Inflammatory macrophage (primary cell): ENCODE measurements at regions not wholly inside any gene's neighbourhood (a gene's known extent, or its start where the extent isn't known, plus 50 kb on each side); places are given as distances from the start of the nearest gene placed in this dataset.
"Not testable (repeated sequence)": the region's sequence is repeated elsewhere in the genome, so short reads cannot be mapped to it uniquely, and the experiment has no call there.

Source experiments
- DNase-seq, 2 donors: peaks; one replicate each; pipeline ENCODE4 v3.0.0-alpha.2; 2020 to 2022

GRCh38 chr13:83214452-83214851 lies 667.8 kb downstream of the SLITRK1 start:
- no peak for DNase-seq

DNA sequence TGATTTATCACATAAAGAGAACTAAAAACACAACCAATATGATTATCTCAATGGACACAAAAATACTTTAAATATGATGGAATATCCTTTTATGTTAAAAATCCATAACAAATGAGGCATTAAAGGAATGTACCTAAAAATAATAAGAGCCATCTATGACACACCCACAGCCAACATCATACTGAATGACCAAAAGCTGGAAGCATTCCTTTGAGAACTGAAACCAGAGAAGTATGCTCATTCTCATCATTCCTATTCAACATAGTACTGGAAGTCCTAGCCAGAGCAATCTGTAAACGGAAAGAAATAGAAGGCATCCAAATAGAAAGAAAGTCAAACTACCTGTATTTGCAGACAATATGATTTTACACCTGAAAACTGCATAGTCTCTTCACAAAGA lies 671.0 kb downstream of the SLITRK1 start:
- DNase-seq, result no peak

DNA sequence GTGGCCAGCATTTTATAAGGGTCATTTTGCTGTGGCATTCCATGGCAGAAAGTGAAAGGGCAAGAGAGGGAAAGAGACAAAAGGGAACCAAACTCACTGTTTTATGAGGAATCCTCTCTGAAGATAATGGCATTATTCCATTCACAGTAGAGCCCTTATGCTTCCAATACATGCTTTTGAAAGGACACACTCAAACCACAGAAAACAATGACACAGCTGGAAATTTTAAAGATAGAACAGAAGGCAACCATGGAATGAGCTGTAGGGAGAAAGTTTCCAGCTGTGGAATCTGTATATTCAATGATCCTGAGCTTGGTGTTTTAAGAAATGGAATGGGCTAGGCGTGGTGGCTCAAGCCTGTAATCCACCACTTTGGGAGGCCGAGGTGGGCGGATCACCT lies 677.4 kb downstream of the SLITRK1 start:
- DNase-seq, result no peak

- no peak for DNase-seq
These were observed 680.8 kb downstream of the SLITRK1 start for GRCh38 chr13:83201506-83201905.

DNA sequence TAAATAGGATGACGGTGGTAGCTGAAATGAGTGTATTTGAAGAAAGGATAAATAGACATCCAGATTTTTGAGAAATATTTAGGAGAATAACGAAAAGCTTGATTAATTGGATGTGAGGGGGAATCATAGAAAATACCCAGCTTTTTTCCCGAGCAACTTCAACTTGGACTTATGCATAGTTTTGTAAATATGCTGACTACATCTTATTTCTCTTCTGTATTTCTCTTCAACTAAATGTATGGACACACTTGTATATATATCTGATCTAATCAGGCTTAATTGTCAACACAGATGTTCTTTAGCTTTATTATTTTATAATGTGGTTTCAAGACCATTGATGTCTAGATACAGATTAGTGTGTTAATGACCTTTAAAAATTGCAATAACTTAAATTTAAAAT lies 685.0 kb downstream of the SLITRK1 start:
- DNase-seq, result no peak

DNA sequence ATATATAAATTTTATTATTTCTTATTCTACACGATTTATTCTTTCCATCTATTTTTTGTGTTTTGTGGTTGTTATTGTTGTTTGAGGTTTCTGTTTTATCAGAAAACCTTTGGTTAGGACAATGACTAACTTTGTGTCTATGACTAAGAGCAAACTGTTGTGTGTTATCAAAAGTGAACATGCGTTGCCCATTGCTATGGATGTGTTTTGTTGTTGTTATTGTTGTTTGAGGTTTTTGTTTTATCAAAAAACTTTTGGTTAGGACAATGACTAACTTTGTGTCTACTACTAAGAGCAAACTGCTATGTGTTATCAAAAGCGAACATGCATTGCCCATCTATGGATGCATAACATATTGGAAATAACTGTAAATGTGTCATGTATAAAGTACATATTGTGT lies 692.3 kb downstream of the SLITRK1 start:
- DNase-seq, result no peak

DNA sequence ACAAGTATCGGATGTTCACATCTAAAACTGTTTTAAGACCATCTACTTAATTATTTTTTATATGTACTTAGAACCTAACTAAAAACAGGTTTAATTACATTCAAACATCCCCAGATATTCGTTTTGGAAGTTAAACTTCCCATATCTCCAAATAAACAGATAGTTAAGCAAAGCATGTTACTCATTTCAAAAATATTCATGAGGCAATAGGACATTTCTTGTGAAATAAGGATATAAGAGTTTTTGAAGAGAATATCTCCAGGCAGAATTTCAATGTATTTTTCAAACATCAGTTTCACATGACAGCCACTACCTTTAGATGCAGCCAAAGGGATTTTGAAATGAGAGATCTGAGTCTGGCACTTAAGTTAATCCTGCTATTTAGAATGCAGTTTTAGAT lies 697.5 kb downstream of the SLITRK1 start:
- no peak for DNase-seq

DNA sequence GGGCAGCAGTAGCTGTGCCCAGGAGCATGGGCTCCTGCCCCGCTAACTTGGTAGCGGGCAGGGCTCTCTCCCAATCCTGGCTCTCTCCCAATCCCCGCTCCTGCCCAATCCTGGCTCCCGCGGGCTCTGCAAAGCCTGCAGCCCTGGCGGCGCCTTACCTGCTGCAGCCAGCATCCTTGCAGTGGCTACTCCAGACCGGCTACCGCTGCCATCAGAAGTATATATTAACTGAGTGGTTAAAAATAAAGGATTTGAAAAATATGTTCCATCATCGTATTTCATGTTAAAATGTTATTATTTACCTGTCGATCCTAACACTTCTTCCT lies 698.2 kb downstream of the SLITRK1 start:
- DNase-seq, result no peak

- no peak for DNase-seq
These were observed 698.7 kb downstream of the SLITRK1 start for GRCh38 chr13:83183439-83184149.

- DNase-seq, result no peak
These were observed 699.4 kb downstream of the SLITRK1 start for GRCh38 chr13:83182845-83183244.

DNA sequence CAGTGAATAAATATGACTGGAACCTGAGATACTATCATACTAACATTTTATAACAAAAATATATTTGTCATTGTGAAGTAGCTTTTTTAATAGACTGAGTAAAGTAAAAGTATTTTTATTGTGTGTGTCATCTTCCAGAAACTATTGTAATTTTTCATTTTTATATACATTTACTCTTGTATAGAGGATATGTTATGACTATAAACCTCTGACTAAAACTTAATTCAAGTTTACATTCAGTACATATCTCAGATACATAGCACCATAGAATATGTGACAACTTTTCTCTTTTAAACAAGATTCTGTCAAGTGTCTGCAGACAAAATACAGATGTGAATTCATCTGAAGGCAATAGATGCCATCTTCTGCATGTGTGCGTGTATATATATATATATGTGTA lies 704.3 kb downstream of the SLITRK1 start:
- no peak for DNase-seq

DNA sequence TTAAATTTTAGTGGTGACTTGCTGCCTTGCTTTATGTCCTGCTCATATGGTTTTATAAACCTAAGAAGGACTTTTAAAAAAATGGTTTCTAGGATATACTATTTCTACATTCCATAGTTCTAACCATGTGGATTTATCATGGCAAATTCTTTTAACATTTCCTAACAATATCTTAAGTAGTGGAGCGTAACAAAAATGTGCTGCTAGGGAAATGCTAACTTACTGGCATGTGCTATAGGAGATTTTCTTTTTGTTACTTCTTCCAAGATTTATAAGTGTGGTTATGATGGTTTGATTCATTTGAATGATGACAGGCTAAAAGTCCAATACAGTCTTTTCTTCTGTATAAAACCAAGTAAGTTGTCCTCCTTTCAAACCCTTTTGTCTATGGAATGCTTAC lies 713.7 kb downstream of the SLITRK1 start:
- DNase-seq, result no peak

DNA sequence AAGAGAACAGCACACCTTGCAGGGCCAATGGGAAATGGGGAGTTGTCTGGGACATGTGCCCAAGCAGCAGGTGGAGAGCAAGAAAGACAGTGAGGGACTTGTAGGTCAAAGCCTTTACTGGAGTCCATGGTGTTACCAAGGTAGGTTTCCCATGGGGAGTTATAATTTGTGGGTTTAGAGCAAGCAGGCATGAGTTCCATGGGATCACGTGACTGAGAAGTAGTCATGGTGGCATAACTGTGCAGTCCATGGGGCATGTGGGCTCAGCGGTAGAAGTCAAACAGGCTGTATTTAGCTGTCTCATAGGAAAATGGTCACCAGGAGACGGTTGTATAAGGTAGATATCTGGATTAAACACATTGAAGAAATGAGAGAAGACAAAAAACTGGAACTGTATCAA lies 715.1 kb downstream of the SLITRK1 start:
- DNase-seq, result no peak

DNA sequence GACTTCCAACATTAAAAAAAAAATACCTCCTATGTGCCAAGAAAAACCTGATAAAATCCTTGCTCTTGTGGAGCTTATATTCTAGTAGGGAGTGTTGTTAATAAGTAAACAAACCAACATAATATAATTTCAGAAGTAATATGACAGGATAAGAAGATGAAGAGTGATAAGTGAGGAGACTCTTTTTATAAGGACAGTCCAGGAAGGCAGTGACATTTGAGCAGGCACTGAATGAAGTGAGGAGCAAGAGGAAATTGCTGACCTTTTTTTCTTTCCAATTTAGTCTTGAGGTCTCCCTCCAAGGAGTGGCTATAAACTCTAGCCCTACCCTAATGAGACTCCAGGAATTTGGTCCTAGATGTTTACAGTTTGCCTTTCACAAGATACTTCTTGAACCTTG lies 715.7 kb downstream of the SLITRK1 start:
- DNase-seq, result no peak

DNA sequence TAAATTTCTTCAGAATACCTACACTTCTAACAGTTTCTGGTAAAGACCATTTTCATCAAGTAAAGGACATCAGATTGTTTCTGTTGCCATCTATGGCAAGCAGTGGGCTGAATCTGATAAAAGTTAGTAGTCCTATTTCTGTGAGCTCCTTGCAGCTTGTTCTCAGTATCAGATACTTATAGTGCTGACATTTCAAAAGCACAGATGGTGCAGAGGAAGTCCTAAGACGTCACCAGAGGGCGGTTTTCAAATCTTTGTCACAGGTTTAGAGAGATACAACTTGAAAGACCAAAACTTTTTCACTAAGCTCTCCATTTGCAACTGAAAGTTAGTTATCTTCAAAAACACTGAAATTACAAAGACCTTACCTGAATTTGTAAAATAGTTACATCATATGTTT lies 719.8 kb downstream of the SLITRK1 start:
- DNase-seq, result no peak

- DNase-seq, result no peak
These were observed 728.4 kb downstream of the SLITRK1 start for GRCh38 chr13:83153848-83154247.

GRCh38 chr13:83151308-83151660 lies 731.0 kb downstream of the SLITRK1 start:
- DNase-seq, result no peak

DNA sequence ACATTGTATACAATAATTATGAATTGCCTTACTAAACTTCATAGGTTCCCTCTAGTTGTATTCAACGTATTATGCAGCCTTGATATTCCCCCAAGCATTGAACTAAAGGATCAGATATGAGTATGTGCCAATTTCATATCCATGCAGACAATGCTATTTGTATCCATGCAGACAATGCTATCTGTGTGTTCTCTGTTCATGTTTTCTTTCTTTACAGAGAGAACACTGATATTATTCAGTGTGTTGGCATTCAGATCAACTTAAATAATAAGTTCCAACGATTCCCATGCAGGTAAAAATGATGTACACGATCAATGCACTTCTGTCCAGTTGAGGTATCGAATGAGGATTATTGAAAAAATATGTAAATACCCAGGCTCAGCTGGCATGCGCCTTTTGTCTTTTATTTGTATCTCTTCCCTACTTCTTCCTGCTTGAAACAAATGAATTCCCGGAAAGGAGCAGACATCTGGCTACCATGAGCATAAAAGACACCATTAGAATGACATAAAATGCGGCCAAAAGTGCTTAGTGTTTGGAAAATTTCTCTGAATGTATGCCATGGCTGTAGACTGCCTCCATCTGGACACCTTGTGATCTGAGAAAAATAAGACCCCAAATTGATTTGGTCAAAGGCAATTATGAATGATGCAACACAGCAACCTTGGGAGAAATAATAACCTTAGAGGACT lies 731.5 kb downstream of the SLITRK1 start:
- DNase-seq, result no peak

- DNase-seq, result no peak
These were observed 745.6 kb downstream of the SLITRK1 start for GRCh38 chr13:83136660-83137059.

DNA sequence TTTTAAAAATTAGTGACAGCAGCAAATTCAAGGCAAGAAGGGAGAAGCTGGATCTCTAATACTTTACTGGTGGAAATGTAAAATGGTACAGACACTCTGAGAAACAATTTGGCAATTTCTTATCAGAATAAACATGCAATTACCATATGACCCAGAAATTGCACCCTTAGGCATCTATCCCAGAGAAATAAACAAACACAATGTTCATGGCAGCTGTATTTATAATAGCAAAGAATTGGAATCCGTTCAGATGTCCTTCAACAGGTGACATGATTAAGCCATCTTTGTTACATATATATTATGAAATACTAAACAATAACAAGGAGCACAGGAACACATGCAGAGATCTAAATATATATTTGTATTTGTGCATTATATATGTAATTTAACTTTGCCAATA lies 756.5 kb downstream of the SLITRK1 start:
- DNase-seq, result no peak

- no peak for DNase-seq
These were observed 760.4 kb downstream of the SLITRK1 start for GRCh38 chr13:83121896-83122295.

DNA sequence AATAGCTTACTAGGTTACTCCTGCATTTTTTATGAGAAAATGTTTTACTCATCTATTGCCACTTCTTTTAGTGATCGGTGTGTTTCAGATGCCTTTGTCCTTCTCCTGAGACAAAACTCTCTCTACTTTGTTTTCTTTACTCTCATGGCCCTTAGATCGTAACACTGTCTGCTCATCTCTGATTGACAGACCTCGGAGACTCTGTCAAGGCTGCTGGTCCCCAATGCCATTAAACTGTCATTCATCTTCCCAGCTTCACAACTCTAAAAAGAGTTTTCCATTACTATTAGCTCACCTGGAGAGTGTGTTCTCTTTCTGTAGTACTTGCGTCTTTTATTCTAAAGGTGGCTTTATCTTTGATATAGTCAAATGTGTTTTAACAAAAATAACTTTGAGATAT lies 765.2 kb downstream of the SLITRK1 start:
- DNase-seq, result no peak

DNA sequence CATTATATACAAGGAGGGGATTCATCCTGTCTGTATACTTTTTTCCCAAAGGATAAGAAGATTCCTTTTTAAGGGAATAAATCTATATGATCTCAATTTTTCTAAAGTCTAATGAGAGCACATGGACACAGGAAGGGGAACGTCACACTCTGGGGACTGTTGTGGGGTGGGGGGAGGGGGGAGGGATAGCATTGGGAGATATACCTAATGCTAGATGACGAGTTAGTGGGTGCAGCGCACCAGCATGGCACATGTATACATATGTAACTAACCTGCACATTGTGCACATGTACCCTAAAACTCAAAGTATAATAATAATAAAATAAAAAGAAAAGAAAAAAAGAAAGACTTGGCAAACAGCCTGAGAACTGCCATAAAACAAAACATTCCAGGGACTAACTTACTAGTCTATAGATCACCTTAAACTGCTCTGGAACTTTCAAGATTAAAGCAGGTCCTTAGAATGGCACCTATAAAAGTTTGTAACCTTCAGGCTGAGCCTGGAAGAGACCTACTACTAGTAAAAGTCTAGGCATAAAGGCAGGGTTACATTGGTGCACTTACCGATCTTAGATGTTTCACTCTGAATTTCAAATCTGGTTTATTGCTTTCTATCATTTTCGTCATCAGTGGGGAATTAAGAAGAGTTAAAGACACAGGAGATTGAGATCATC lies 780.6 kb downstream of the SLITRK1 start:
- DNase-seq, result not testable (repeated sequence)

- DNase-seq, result no peak
These were observed 782.0 kb downstream of the SLITRK1 start for GRCh38 chr13:83100237-83100636.
